CD4-positive, alpha-beta T cell treated with Interleukin-6 for 4 hours (primary cell): ENCODE measurements at regions not wholly inside any gene's neighbourhood (a gene's known extent, or its start where the extent isn't known, plus 50 kb on each side); places are given as distances from the start of the nearest gene placed in this dataset.

Experiments used
- DNase-seq: peaks from one replicate; pipeline ENCODE4 v3.0.0-alpha.2; 2020; ENCODE audit warnings: mixed read lengths

DNA sequence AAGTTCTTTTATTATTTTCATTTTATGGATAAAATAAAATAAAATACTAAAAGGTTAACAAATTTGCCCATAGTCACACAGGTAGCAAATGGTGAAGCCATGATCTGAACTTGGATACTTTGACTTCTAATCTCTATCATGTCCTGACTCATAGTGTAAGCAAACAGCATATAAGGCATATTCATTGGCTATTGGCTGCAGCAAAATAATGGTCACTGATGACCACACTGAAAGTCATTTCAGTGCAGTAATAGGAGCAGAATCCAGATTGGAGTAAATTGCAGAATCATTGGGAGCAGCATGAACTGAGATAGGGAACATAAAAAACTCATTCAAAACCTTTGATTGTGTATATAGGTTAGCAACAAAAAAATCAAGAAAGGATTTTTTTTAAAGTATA is 262.9 kb downstream of the PLA2G4A start:
- no peak for DNase-seq

DNA sequence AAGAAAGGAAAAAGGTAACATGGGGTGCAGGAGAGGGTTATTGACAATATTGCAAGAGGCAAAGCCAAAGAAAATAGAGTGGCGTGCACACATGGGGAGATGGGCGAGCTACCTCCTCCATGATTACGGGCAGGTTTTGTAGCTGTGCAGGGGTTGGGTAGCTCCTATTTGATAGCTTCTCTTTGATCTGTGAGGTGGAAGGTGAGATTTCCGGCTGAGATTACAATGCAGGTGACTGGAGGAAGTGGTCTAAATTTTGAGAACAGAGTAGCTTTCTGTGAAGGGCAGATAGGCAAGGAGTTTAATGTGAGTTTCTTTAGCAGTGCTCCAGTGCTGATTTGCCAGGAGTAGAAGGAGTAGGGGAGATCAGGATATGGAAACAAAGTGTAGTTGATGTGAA is 263.4 kb downstream of the PLA2G4A start:
- peak; percentile 18 for DNase-seq

DNA sequence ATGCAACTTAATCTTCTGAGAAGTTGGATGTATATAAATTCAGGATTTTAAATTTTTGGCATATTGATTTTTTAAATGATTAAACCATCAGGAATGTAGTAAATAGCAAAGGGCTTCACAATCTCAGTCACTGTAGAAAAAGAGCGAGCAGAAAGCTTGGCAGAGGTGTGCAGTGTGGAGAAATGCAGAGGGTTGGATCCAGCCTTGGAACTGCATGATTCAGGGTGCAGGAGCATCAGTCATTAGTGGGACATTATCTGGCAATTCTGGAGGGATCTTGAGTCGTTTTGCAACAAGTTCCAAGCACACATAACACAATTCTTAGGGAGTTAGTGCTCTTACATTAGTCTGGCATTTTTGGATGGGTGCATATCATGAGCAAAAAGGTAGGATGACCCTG is 267.9 kb downstream of the PLA2G4A start:
- DNase-seq = no peak

DNA sequence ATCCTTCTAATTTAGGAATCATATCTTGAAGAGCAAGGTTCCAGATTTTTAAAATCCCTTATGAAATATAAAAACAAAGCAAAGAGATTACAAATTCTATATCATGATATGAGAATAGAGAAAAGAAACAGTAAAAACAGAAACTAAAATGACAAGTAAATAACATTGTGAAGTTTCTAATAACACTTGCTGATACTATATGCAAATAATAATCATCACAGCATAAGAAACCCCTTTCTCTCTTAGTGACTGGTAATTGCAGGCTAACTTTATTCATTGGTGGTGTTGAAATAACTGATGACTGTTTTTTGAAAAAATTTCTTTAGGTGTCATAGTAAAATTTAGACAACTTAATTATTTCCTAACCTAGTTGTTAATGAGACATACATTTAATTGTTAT is 281.6 kb downstream of the PLA2G4A start:
- no peak for DNase-seq

DNA sequence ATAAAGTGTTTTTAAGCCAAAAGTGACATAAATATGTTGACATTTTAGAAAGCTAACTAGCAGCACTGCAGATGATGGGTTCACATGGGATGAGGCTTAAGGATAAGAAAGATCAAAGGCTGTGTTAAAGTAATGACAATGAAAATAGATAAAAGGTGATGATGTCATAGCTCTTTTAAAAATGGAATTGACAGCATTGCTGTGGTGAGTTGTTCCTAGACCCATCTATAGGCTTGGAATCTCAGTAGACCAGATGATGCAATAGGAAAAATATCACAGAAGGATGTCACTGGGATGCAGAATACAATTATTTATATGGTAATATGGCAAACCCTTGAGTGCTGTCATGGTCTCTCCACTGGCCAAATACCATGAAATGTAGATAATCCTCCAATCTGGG is 286.0 kb downstream of the PLA2G4A start:
- DNase-seq = no peak

DNA sequence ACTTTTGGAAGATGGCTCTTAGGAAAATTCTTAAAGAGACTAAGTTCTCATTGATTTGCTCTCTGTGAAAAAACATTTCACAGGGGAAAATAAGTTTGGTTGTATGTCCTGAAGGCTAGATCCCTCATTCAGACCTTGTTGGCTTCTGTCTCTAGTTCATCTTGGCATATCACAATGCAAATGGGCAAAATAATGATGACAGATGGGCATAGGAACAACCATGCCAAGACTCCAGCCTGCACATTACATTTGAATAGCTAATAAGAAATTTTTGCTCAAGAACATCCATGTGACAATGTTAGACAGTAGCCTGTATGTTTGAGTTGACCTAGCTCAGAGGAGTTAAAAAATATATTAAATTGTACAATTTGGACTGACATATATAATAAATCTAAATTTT is 292.9 kb downstream of the PLA2G4A start:
- DNase-seq = no peak

DNA sequence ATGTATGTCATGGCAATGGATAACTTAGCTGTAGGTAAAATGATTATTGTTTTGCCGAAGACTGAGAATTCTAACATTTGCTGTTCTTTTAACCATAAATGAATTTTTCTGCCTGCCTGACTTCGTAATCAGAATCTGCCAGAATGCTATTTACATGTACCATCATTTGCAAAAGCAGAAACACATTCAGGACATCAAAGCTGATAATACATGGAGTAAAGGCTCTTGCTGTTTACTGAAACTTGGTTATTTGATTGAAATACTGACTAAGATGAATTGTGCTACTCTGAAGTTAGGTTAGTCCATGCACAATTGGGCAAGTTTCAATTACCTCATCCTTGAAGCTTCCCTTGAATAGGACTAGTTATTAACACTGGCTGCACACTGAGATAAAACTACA is 293.8 kb downstream of the PLA2G4A start:
- DNase-seq = no peak

DNA sequence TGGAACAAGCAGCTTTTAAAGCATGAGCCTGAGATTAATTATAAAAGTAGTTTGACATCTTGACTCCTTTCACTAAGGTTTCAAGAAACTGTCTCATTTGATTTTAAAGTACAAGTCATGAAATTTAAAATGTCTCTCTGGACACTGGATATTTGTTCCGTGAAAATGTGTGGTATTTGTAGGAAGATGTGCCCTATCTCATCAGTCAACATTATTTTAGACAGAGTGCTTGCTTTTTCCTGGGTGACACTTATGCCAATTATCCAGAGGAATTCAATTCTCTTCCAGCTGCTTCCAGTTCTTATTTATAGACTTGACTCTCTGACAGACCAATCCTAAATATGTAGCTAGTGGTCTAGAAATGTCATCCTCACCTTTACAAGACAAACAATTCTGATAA is 300.4 kb downstream of the PLA2G4A start:
- no peak for DNase-seq

DNA sequence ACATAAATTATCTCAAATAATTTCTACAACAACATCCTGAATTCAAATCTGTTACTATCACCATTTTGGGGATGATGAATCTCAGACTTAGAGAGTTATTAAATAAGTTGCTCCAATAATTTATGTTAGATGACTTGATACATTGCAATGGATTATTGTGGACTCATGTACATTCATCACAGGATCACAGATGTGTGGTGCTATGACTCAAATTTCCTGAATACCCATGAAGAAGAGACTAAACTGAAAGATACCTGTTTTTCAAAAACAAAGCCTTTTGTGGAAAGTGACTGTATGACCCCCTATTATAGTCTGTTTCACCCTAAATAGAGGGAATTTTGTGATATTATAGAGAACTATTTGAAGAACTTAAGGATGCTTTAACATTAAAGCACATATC is 315.0 kb downstream of the PLA2G4A start:
- no peak for DNase-seq

DNA sequence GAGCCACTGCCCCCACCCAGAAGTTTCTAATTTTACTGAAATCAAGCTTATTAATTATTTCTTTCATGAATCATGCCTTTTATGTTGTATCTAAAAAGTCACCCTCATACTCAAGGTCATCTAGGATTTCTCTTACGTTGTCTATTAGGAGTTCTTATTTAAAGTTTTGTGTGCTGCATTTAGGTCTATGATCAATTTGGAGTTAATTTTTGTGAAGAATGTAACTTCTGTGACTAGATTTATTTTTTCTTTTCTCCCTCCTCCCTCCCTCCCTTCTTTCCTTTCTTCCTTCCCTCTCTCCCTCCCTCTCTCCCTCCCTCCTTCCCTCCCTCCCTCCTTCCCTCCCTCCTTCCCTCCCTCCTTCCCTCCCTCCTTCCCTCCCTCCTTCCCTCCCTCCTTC is 317.6 kb downstream of the PLA2G4A start:
- no peak for DNase-seq

DNA sequence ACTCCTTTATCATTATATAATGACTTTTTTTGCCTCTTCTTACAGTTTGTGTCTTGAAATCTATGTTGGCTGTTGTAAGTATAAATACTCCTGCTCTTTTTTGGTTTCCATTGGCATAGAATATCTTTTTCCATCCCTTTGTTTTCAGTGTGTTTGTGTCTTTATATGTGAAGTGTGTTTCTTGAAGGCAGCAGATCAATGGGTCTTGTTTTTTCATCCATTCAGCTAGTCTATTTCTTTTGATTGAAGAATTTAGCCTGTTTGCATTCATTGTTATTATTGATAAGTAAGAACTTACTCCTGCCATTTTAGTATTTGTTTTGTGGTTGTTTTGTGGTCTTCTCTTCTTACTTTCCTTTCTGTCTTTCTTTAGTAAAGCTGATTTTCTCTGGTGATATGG is 322.8 kb downstream of the PLA2G4A start:
- no peak for DNase-seq

DNA sequence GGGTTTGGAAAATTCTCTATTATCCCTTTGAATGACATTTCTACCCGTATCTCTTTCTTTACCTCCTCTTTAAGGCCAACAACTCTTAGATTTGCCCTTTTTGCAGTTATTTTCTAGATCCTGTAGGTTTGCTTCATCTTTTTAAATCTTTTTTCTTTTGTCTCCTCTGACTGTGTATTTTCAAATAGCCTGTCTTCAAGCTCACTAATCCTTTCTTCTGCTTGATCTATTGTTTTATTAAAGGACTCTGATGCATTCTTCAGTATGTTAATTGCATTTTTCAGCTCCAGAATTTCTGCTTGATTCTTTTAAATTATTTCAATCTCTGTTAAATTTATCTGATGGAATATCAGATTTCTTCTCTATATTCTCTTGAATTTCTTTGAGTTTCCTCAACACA is 324.3 kb downstream of the PLA2G4A start:
- no peak for DNase-seq

DNA sequence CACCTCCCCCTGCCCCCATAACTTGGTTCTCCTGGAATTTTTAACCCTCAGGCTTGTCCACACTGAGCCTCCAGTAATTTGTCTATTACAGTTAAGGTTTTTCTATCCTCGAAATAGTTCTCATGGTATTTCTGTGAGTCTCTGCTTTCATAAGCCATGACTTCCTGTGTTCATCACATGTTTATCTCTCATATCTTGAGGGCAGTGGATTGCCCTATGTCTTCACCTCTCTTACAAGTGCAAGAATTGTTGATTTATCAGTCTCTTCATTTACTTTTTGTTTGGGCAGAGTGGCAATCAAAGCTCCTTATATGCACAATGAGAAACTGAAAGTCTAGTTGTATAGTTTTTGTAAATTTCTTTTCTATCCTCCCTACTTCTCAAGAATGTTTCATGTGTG is 328.4 kb downstream of the PLA2G4A start:
- no peak for DNase-seq

DNA sequence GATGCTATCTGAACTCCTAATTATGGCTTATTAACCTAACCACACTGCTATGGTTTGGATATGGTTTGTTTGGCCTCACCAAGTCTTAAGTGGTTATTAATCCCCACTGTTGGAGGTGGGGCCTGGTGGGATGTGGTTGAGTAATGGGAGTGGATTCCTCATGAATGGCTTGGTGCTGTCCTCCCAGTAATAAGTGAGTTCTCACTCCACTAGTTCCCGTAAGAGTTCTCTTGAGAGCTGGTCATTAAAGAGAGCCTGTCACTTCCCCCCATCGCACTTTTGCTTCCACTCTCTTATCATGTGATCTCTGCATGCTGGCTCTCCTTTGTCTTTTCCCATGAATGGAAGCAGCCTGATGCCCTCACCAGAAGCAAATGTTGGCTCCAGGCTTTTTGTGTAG is 328.8 kb downstream of the PLA2G4A start:
- no peak for DNase-seq

DNA sequence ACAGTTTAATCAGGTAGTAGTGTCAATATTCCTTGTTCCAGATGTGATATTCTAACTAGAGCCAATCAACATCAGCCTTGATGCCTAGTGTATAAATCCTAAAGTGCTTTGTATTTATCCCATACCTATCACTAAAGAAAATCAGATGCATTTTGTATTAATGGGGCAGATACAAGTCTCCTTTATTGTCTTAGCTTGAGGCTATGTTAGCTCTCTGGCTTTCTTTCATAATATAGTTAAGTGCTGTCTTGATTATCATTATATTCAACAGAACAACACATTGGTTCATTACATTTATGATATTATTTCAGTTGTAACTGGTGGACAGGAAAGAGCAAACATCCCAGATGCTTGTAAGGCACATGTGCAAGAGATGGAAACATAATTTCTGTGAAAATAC is 338.8 kb downstream of the PLA2G4A start:
- no peak for DNase-seq

DNA sequence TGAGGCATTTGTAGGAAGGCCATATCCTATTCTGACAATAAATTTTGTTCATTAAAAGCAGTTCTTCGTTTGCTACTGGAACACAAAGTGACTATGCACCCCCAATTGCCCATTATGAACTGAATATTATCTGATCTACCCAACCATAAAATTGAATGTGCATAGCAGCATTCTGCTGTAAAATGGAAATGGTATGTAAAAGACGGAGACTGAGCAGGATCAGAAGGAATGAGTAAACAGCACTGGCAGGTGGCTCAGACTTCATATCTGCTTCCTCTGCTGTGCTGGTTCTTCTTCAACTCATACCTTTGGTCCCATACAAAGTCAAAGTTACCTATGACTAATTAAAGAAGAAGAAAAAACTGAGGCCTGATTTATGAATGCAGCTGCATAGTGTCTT is 339.5 kb downstream of the PLA2G4A start:
- no peak for DNase-seq

DNA sequence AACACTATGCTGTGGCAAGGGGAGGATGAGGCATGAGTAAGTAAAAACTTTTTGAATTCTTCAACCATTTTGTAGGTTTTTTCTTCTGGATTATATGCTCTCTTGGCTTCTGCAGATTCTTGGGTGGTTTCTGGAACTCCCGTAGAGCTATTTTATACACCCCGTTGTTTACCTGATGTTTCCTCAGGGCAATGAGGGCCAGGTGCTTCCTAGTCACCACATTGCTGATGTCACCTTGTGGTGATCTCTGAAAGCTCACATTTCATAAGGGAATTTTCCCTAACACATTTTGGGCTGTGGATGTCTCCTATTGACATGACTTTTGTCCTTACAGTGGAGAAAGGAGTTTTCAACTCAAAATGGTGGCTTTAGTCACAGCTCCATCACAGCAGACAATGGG is 356.6 kb downstream of the PLA2G4A start:
- DNase-seq = no peak

DNA sequence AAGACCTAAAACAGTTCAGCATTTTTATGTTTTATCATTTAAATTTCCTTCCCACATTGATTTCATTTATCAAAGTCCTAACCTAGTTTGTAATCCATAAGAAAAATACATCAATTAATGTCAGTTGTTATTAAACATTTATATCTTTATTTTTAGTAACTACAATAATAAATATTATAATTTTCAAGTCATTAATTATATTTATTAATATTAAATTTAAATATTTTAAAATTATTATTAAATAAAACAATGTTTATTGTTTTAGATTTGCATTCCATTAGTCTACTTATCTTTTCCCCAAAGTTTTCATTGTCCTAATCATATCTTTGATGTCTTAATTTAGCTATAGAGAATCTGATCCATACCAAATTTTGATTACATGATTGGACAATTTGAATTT is 368.9 kb downstream of the PLA2G4A start:
- DNase-seq = no peak

DNA sequence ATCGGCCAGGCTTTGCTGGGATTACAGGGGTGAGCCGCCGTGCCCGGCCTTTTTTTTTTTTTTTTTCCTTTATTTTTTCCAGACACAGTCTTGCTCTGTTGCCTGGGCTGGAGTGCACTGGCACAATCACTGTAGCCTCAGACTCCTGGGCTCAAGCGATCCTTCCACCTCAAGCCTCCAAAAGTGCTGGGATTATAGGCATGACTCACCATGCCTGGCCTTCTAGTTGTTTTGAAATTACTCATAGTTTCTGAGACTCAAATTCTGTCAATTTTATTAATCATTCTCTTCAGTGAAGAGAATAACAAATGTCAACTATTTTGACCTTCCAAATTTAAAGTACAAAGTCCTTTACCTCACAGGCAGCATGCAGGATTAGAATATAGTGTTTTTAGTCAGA is 374.5 kb downstream of the PLA2G4A start:
- no peak for DNase-seq

DNA sequence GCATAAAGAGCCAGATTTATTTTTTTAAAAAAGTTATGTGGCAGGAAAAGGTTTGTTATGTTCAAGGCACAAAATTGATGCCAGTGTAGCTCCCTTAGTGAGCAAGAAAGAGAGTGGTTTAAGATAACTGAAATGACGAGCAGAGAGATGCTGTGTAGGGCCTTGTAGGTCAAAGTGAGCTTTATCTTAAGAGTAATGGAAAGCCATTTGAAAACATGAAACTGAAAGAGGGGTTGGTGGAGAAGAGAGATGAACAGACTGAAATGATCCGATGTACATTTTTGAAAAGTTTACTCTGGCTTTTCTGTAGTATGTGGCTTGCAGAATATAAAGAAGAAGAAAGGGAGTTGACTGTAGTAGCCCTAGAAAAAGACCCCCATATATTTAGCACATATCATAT is 383.6 kb downstream of the PLA2G4A start:
- DNase-seq = no peak

DNA sequence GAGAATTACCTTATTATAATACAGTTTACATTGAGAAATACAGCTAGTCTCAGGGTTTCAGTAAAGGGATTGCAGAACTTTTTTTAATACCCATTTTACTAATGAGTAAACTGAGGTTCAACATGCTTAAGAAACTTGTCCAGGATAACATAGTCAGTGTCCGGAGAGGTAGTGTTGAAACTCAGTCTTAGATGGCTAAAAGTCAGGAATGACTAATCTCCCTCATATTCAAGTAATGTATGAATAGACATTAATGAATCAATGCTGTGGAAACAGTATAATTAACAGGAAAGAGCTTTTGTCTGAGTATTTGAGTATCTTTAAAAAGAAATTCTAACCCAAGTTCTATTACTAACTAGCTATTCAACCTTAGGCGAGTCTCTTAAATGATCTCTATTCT is 397.6 kb downstream of the PLA2G4A start:
- DNase-seq = no peak

DNA sequence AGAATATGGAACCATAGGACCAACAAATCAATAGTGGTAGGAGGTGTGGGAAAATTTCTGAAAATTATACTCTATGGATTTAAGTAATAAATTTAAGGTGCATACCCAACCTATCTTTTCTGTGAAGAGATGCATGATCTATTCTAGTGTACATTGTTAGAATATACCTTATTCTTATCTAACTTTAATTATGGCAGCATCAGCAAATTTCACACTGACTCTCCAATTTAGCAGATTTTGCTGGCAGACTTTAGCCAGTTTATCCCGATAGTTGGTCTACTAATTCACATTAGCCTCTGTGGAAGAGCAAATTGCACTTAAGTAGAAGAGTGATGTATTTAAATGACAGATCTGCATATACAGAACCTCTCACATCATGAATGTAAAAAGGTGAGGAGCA is 400.0 kb downstream of the PLA2G4A start:
- no peak for DNase-seq

DNA sequence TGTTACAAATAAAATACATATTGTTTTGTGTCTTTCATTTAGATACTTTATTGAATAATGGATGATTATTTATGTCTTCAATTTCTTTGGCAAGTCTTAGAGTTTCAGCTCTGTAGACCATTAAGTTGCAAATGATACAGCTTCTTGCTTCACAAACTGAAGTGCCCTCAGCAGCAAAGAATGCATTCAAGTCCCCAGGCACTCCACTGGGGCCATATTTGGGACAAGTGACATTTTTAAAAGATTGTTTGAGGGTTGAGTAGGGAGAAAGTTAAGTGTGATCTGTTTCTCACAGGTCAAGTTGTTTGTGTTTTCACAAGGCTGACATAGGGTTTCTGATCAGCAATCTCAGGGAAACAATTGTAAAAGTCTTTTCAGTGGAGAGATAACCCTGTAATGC is 400.7 kb downstream of the PLA2G4A start:
- no peak for DNase-seq

DNA sequence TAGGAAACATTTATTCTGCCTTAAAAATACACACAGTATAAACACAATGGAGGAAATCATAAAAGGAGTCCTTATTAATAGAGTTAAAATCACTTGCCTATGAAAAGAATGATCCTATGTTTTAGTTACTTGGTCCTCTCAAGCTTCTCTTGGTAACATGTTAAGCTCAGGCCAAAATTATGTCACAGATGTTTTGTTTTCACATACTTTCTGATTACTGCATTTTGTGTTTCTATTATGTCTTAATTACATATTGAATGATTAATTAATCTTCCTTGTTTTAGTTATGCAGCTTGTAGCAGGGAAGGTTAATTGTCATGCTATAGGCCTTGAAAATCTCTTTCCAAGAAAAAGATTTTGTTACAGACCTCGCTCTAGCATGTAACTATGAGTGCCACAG is 406.0 kb downstream of the PLA2G4A start:
- DNase-seq = no peak

DNA sequence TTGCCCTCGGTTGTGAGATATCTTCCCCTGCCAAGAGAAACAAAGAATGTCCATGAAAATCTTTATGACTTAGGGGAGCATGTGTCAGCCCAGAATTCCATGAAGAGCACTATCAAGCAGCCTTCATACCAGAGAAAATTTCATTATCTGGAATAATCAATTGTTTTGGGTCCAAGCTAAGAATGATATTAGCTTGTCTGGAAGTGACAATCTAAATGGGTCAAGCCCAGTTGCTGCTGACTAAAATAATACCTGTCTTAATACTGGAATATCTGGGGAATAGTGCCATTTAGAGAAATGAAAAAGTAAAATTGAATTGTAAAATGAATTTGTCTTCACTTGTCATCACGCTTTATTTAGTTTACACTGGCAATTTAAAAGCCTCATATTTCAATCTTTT is 407.4 kb downstream of the PLA2G4A start:
- DNase-seq = no peak

DNA sequence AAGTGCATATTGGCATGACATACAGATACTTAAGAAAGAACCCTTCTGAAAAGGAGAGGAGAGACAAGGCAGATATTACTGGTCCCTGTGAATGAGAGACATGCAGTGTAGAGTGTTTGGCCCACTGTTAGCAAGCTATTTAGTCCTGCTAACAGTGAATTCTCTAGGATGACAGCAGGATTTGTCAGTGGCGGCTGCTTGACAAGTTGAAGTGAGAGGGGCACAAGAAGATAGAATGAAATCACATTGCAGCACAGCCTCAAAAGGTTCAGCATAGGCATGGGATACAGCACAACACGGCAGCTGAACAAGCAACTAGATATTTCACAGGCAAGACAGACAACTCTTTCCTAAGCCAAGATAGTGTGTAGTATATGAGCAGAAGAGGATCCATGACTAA is 407.9 kb downstream of the PLA2G4A start:
- no peak for DNase-seq
